ENCODE measurements at regions not wholly inside any gene's neighbourhood (a gene's known extent, or its start where the extent isn't known, plus 50 kb on each side); places are given as distances from the start of the nearest gene placed in this dataset.

- Histone ChIP-seq H3K4me3 (no peak overlapping the region), H3K9me3 (no peaks in the 10 kb centered on the region), H3K27me3 (no peaks in the 10 kb centered on the region), H3K27ac (no peak overlapping the region), H3K4me1 (no peaks in the 10 kb centered on the region), H3K36me3 (no peaks in the 10 kb centered on the region)
- 47 to 49% methylated on average over 2 of the region's 2 CpGs for WGBS, 2 donors
- ATAC-seq (no peak), FAIRE-seq (no peak), DNase-seq (no peak)
- intact Hi-C loops (cut with DNase I): no loop called here
- TF ChIP-seq CTCF (IDR thresholded peaks at IDR 0.05): no peak
Measured at GRCh38 chr2:122056853-122057252, 301.4 kb downstream of the TSN start.

GRCh38 chr2:122061206-122061605, 305.8 kb downstream of the TSN start:
- no peaks in the 10 kb centered on the region for H3K4me1 ChIP-seq
- ATAC-seq (peak in 1 of 4 donors; percentile 17), FAIRE-seq (no peak), DNase-seq (no peak)
- no peak overlapping the region for H3K27ac ChIP-seq
- no peak overlapping the region for H3K4me3 ChIP-seq
- no peaks in the 10 kb centered on the region for H3K36me3 ChIP-seq
- WGBS, 2 donors: 31 to 35% methylated on average over 2 of the region's 2 CpGs
- no peaks in the 10 kb centered on the region for H3K9me3 ChIP-seq
- no peak for TF ChIP-seq CTCF (IDR thresholded peaks at IDR 0.05)
- intact Hi-C loops (cut with DNase I): no loop called here
- H3K27me3 ChIP-seq: no peaks in the 10 kb centered on the region

GRCh38 chr2:122061831-122062230, 306.4 kb downstream of the TSN start:
- 52 to 64% methylated on average over 2 of the region's 2 CpGs for WGBS, 2 donors
- TF ChIP-seq CTCF (IDR thresholded peaks at IDR 0.05): no peak
- Histone ChIP-seq H3K27ac (no peak overlapping the region), H3K36me3 (no peaks in the 10 kb centered on the region), H3K27me3 (no peaks in the 10 kb centered on the region), H3K9me3 (no peaks in the 10 kb centered on the region), H3K4me3 (no peak overlapping the region), H3K4me1 (no peaks in the 10 kb centered on the region)
- no peak for DNase-seq
- FAIRE-seq: no peak
- ATAC-seq: no peak
- intact Hi-C loops (cut with DNase I): no loop called here

- no peak for ATAC-seq
- Histone ChIP-seq H3K27ac (no peak overlapping the region), H3K36me3 (no peaks in the 10 kb centered on the region), H3K4me3 (no peak overlapping the region), H3K9me3 (no peaks in the 10 kb centered on the region), H3K27me3 (no peaks in the 10 kb centered on the region), H3K4me1 (no peaks in the 10 kb centered on the region)
- intact Hi-C loops (cut with DNase I): no loop called here
- WGBS, 2 donors: 39 to 58% methylated on average over 4 of the region's 4 CpGs
- TF ChIP-seq CTCF (IDR thresholded peaks at IDR 0.05): no peak
- DNase-seq: no peak
- FAIRE-seq: no peak
Measured at GRCh38 chr2:122062506-122062905, 307.1 kb downstream of the TSN start.

GRCh38 chr2:122063716-122064115, 308.3 kb downstream of the TSN start:
- no peak for FAIRE-seq
- Histone ChIP-seq H3K9me3 (no peaks in the 10 kb centered on the region), H3K4me1 (no peaks in the 10 kb centered on the region), H3K36me3 (no peaks in the 10 kb centered on the region), H3K27ac (no peak overlapping the region), H3K27me3 (no peaks in the 10 kb centered on the region), H3K4me3 (no peak overlapping the region)
- DNase-seq: no peak
- no peak for ATAC-seq
- no peak for TF ChIP-seq CTCF (IDR thresholded peaks at IDR 0.05)
- intact Hi-C loops (cut with DNase I): no loop called here
- 63 to 72% methylated on average over 3 of the region's 3 CpGs for WGBS, 2 donors
